ENCODE measurements at regions not wholly inside any gene's neighbourhood (a gene's known extent, or its start where the extent isn't known, plus 50 kb on each side); places are given as distances from the start of the nearest gene placed in this dataset.

DNA sequence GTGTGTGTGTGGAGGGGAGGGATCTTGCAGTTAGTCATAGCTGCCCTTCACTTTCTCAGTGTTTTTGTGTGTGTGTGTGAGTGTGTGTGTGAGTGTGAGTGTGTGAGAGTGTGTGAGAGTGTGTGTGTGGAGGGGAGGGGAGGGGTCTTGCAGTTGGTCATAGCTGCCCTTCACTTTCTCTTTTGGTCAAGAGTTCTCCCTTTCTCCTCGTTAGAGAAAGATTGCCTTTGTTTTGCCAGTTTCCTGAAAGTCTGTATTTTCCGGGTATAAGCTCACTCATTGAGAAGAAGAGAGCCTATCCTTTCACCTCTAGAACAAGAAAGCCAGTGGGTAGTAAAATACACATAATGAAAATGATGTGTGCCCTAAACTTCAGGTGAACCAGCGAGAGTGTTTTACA is 75.2 kb upstream of the ENPP6 start:
- Histone ChIP-seq H3K4me1 (ENCODE audit: insufficient read depth, low read length) (no peaks in the 10 kb centered on the region), H3K56ac (ENCODE audit: insufficient read length, low read depth, low read length) (no peak overlapping the region), H4K8ac (replicated peaks; ENCODE audit: insufficient read length, low read depth, low read length) (no peak overlapping the region), H4K20me1 (ENCODE audit: control insufficient read depth, insufficient read depth, insufficient read length) (no peaks in the 10 kb centered on the region), H3K79me1 (ENCODE audit: insufficient read depth, low read depth, low read length, poor library complexity, severe bottlenecking) (no peaks in the 10 kb centered on the region), H2AK5ac (ENCODE audit: insufficient read length, low read length) (no peak overlapping the region), H3K4me2 (ENCODE audit: insufficient read depth, insufficient read length, low read length) (no peak overlapping the region), H3K14ac (ENCODE audit: insufficient read depth, low read length) (no peak overlapping the region), H3K27ac (ENCODE audit: insufficient read length, low read depth, low read length) (no peak overlapping the region), H2AFZ (ENCODE audit: low read length) (no peak overlapping the region), H3K23ac (ENCODE audit: insufficient read length, low read depth, low read length) (no peak overlapping the region), H3K18ac (ENCODE audit: insufficient read length, low read depth, low read length) (no peak overlapping the region), H3K27me3 (ENCODE audit: insufficient read depth, low read length) (no peaks in the 10 kb centered on the region), H2BK20ac (ENCODE audit: low read depth, low read length, poor library complexity, severe bottlenecking) (no peak overlapping the region), H3K4ac (ENCODE audit: low read depth, low read length) (no peak overlapping the region; the same call in 1 of the 2 replicates), H3K9ac (ENCODE audit: extremely low read depth, insufficient read length, low read length) (no peak overlapping the region), H4K5ac (ENCODE audit: insufficient read length, low read depth, low read length) (no peak overlapping the region), H3T11ph (ENCODE audit: low read length) (no peak overlapping the region), H4K91ac (ENCODE audit: insufficient read length, low read depth, low read length) (no peak overlapping the region), H3K23me2 (ENCODE audit: insufficient read length, low read depth, low read length, poor library complexity, severe bottlenecking) (no peaks in the 10 kb centered on the region), H2BK15ac (ENCODE audit: low read depth, low read length) (no peak overlapping the region), H3K9me3 (ENCODE audit: control insufficient read depth, low read depth, low read length) (no peaks in the 10 kb centered on the region), H2BK5ac (ENCODE audit: insufficient read length, low read length) (no peak overlapping the region), H3K79me2 (ENCODE audit: insufficient read depth, low read length) (no peaks in the 10 kb centered on the region), H2BK12ac (ENCODE audit: insufficient read length, low read depth, low read length) (no peak overlapping the region), H2BK120ac (ENCODE audit: low read depth, low read length, poor library complexity, severe bottlenecking) (no peak overlapping the region)
- WGBS (ENCODE audit: extremely low coverage, insufficient read length, low lambda C conversion rate): no CpG with 5 or more reads among the region's 3 CpGs
- Mint-ChIP-seq H3K27ac (no peak overlapping the region), H3K4me1 (peaks cover 10% of the 10 kb centered on the region in 2 experiments), H3K9me3 (no peaks in the 10 kb centered on the region), H3K36me3 (ENCODE audit: insufficient read depth in 1 of 3, low read depth in 3 of 3) (0 out of 7 replicates have a peak, but pooled peaks cover 0 to 2% (median 0%) of the 10 kb centered on the region in 3 experiments), H3K4me3 (no peak overlapping the region), H3K27me3 (ENCODE audit: low read depth) (peaks cover 1% of the 10 kb centered on the region; the same call in 1 of the 2 replicates)
- DNase-seq: no peak
- TF ChIP-seq, protein P1, sequence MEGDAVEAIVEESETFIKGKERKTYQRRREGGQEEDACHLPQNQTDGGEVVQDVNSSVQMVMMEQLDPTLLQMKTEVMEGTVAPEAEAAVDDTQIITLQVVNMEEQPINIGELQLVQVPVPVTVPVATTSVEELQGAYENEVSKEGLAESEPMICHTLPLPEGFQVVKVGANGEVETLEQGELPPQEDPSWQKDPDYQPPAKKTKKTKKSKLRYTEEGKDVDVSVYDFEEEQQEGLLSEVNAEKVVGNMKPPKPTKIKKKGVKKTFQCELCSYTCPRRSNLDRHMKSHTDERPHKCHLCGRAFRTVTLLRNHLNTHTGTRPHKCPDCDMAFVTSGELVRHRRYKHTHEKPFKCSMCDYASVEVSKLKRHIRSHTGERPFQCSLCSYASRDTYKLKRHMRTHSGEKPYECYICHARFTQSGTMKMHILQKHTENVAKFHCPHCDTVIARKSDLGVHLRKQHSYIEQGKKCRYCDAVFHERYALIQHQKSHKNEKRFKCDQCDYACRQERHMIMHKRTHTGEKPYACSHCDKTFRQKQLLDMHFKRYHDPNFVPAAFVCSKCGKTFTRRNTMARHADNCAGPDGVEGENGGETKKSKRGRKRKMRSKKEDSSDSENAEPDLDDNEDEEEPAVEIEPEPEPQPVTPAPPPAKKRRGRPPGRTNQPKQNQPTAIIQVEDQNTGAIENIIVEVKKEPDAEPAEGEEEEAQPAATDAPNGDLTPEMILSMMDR (conservative IDR thresholded peaks at IDR 0.05): no peak
